GM12801 (cell line): ENCODE measurements at regions not wholly inside any gene's neighbourhood (a gene's known extent, or its start where the extent isn't known, plus 50 kb on each side); places are given as distances from the start of the nearest gene placed in this dataset.

Experiments
- TF ChIP-seq, protein P1 (sequence below): IDR thresholded peaks from one replicate; pipeline ENCODE4 v1.5.1; 2011; ENCODE audit warnings: control low read depth; ENCODE audit not compliant: insufficient read length; ENCODE audit errors: extremely low read depth

DNA sequence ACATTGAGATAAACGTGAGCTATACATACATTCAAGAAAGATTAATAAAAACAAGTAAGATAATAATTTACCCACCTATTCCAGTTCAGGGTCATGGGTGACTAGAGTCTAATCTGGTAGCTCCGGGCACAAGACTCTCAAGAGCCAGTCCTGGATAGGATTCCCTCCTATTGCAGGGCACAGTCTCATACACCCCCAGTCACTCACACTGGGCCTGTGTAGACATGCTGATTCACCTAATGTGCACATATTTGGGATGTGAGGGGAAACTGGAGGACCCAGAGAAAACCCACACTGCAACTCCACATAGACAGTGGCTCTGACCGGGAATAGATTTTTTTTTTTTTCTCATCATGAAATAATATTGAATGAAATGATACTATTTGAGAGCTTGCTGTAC lies 81.5 kb upstream of the THUMPD2 start:
- TF ChIP-seq, protein P1, sequence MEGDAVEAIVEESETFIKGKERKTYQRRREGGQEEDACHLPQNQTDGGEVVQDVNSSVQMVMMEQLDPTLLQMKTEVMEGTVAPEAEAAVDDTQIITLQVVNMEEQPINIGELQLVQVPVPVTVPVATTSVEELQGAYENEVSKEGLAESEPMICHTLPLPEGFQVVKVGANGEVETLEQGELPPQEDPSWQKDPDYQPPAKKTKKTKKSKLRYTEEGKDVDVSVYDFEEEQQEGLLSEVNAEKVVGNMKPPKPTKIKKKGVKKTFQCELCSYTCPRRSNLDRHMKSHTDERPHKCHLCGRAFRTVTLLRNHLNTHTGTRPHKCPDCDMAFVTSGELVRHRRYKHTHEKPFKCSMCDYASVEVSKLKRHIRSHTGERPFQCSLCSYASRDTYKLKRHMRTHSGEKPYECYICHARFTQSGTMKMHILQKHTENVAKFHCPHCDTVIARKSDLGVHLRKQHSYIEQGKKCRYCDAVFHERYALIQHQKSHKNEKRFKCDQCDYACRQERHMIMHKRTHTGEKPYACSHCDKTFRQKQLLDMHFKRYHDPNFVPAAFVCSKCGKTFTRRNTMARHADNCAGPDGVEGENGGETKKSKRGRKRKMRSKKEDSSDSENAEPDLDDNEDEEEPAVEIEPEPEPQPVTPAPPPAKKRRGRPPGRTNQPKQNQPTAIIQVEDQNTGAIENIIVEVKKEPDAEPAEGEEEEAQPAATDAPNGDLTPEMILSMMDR = no peak

DNA sequence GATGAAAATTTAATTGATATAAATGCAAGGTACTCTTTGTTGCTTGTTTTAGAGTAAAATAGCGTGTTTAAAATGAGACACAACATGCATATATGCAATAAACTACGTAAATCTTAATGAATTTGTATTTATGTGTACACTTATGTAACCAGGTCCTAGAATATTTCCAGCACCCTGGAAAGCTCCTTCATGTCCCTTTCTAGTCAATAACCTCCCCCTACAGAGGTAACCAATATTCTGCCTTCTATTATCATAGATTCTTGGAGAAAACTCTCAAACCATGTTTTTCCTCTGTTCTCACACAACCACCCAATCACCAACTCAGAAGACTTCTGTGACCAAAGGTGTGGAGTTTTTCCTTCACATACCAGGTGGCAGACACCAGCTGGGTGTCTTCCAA lies 79.6 kb upstream of the THUMPD2 start:
- TF ChIP-seq, protein P1 = no peak

DNA sequence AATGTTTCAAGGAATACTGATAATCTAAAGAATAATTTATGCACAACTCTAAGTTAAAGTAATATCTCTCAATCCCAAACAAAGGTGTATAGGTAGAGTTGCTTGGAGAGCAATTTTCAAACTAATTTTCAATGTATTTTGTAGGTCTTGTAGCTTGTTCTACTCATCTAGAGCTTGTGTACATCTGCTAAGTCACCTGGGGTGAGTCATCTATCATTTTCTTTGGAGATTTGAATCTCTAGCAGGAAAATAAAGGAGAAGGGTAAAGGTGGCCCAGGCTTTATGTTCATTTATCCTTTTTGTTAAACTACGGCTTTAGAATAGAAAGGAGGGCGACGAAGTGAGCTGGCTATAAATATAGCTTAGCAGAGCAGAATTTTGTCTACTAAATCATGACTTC lies 76.8 kb upstream of the THUMPD2 start:
- TF ChIP-seq, protein P1 = no peak

- TF ChIP-seq, protein P1 = no peak
Observed at GRCh38 chr2:39854771-39855170, 75.7 kb upstream of the THUMPD2 start.

DNA sequence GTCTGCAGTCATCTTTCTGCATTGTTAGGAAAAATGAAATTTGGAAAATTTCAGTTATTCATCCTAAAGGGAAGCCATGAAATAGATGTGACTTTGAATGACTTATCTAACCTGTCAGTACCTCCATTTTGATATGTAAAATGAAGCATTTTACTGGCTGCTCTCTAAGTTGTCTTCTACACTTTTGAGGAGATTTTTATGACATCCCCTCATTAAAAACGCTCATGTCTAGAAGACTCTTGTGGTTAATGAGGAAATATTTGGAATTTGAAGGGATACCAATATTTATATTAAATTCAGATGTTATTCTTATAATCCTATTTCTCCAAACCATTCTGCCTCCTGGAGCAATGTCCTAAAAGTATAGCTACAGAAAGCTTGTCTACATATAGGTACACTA lies 73.8 kb upstream of the THUMPD2 start:
- TF ChIP-seq, protein P1 = no peak

DNA sequence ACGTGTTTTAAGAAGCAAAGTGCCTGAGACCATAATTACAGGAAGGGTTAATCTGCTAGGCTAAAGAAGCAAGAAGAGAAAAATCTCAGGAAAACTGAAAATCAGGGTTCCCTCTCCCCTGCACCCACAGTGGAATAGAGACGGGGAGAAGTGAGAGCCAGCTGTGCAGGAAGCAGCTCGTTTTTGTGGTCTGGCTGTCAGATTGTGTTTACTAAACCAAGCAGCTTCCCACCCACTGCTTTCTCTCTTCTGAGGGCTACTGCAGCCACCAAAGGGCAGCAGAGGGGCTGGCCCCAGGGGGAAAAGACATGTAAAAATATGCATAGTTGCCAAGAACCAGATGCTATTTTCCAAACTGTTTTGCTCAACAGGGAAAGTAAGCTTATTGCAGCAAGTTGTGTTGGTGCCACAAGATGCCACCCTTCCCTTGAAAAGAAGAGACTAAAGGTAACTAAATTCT lies 72.6 kb upstream of the THUMPD2 start:
- TF ChIP-seq, protein P1 = no peak

DNA sequence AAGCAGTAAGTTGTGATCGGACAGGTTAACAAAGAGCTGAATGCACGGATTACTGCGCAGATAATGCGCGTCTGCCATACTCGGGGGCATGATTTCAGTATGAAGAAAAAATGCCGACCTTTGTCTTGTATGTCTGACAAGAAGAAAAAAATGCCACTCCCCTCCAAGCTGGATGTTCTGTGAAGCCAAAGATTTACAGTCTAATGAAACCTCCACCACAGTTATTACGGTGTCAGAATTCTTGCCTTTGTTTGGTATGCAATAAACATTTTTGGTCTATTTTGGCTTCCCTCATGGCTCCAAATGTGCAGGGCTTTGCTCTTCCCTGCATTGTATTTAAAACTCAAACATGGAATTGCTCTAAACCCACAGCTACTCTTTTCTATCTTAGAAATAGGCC lies 72.2 kb upstream of the THUMPD2 start:
- TF ChIP-seq, protein P1 = no peak
